ENCODE measurements at regions not wholly inside any gene's neighbourhood (a gene's known extent, or its start where the extent isn't known, plus 50 kb on each side); places are given as distances from the start of the nearest gene placed in this dataset.

GRCh38 chr9:80875947-80876346 is 813.4 kb downstream of the TLE1 start:
- Histone ChIP-seq H3K27ac (ENCODE audit: low read length) (no peak overlapping the region), H3K9ac (ENCODE audit: low read depth, low read length) (no peak overlapping the region), H3K27me3 (ENCODE audit: insufficient read depth, low read length) (no peaks in the 10 kb centered on the region), H3K36me3 (ENCODE audit: insufficient read depth, low read depth, low read length) (no peaks in the 10 kb centered on the region), H3K4me1 (ENCODE audit: insufficient read depth, low read length) (peaks cover 2% of the 10 kb centered on the region), H3K4me3 (ENCODE audit: low read length) (no peak overlapping the region), H3K9me3 (ENCODE audit: insufficient read depth, low read depth, low read length) (no peaks in the 10 kb centered on the region)

GRCh38 chr9:80874276-80874675 is 815.1 kb downstream of the TLE1 start:
- H3K4me1 ChIP-seq (ENCODE audit: insufficient read depth, low read length), result no peaks in the 10 kb centered on the region
- H3K9ac ChIP-seq (ENCODE audit: low read depth, low read length), result no peak overlapping the region
- no peaks in the 10 kb centered on the region for H3K9me3 ChIP-seq (ENCODE audit: insufficient read depth, low read depth, low read length)
- H3K27me3 ChIP-seq (ENCODE audit: insufficient read depth, low read length), result no peaks in the 10 kb centered on the region
- no peak overlapping the region for H3K27ac ChIP-seq (ENCODE audit: low read length)
- H3K4me3 ChIP-seq (ENCODE audit: low read length), result no peak overlapping the region
- no peaks in the 10 kb centered on the region for H3K36me3 ChIP-seq (ENCODE audit: insufficient read depth, low read depth, low read length)

- no peaks in the 10 kb centered on the region for H3K9me3 ChIP-seq (ENCODE audit: insufficient read depth, low read depth, low read length)
- H3K27me3 ChIP-seq (ENCODE audit: insufficient read depth, low read length), result no peaks in the 10 kb centered on the region
- H3K36me3 ChIP-seq (ENCODE audit: insufficient read depth, low read depth, low read length), result no peaks in the 10 kb centered on the region
- no peak overlapping the region for H3K27ac ChIP-seq (ENCODE audit: low read length)
- no peak overlapping the region for H3K4me3 ChIP-seq (ENCODE audit: low read length)
- H3K4me1 ChIP-seq (ENCODE audit: insufficient read depth, low read length), result no peaks in the 10 kb centered on the region
- no peak overlapping the region for H3K9ac ChIP-seq (ENCODE audit: low read depth, low read length)
These were observed 815.5 kb downstream of the TLE1 start for GRCh38 chr9:80873861-80874260.

GRCh38 chr9:80871596-80871995 is 817.8 kb downstream of the TLE1 start:
- no peaks in the 10 kb centered on the region for H3K27me3 ChIP-seq (ENCODE audit: insufficient read depth, low read length)
- H3K9ac ChIP-seq (ENCODE audit: low read depth, low read length), result no peak overlapping the region
- H3K9me3 ChIP-seq (ENCODE audit: insufficient read depth, low read depth, low read length), result no peaks in the 10 kb centered on the region
- H3K4me1 ChIP-seq (ENCODE audit: insufficient read depth, low read length), result no peaks in the 10 kb centered on the region
- no peak overlapping the region for H3K27ac ChIP-seq (ENCODE audit: low read length)
- H3K4me3 ChIP-seq (ENCODE audit: low read length), result no peak overlapping the region
- H3K36me3 ChIP-seq (ENCODE audit: insufficient read depth, low read depth, low read length), result no peaks in the 10 kb centered on the region

- no peaks in the 10 kb centered on the region for H3K9me3 ChIP-seq (ENCODE audit: insufficient read depth, low read depth, low read length)
- H3K4me3 ChIP-seq (ENCODE audit: low read length), result no peak overlapping the region
- no peak overlapping the region for H3K9ac ChIP-seq (ENCODE audit: low read depth, low read length)
- no peaks in the 10 kb centered on the region for H3K4me1 ChIP-seq (ENCODE audit: insufficient read depth, low read length)
- no peaks in the 10 kb centered on the region for H3K27me3 ChIP-seq (ENCODE audit: insufficient read depth, low read length)
- no peaks in the 10 kb centered on the region for H3K36me3 ChIP-seq (ENCODE audit: insufficient read depth, low read depth, low read length)
- no peak overlapping the region for H3K27ac ChIP-seq (ENCODE audit: low read length)
These were observed 821.6 kb downstream of the TLE1 start for GRCh38 chr9:80867731-80868130.

GRCh38 chr9:80866576-80867227 is 822.6 kb downstream of the TLE1 start:
- no peaks in the 10 kb centered on the region for H3K9me3 ChIP-seq (ENCODE audit: insufficient read depth, low read depth, low read length)
- H3K4me1 ChIP-seq (ENCODE audit: insufficient read depth, low read length), result no peaks in the 10 kb centered on the region
- no peaks in the 10 kb centered on the region for H3K27me3 ChIP-seq (ENCODE audit: insufficient read depth, low read length)
- H3K4me3 ChIP-seq (ENCODE audit: low read length), result no peak overlapping the region
- H3K36me3 ChIP-seq (ENCODE audit: insufficient read depth, low read depth, low read length), result no peaks in the 10 kb centered on the region
- H3K27ac ChIP-seq (ENCODE audit: low read length), result no peak overlapping the region
- H3K9ac ChIP-seq (ENCODE audit: low read depth, low read length), result no peak overlapping the region

GRCh38 chr9:80866121-80866520 is 823.2 kb downstream of the TLE1 start:
- no peak overlapping the region for H3K4me3 ChIP-seq (ENCODE audit: low read length)
- no peak overlapping the region for H3K27ac ChIP-seq (ENCODE audit: low read length)
- no peaks in the 10 kb centered on the region for H3K27me3 ChIP-seq (ENCODE audit: insufficient read depth, low read length)
- no peaks in the 10 kb centered on the region for H3K36me3 ChIP-seq (ENCODE audit: insufficient read depth, low read depth, low read length)
- no peaks in the 10 kb centered on the region for H3K4me1 ChIP-seq (ENCODE audit: insufficient read depth, low read length)
- no peaks in the 10 kb centered on the region for H3K9me3 ChIP-seq (ENCODE audit: insufficient read depth, low read depth, low read length)
- H3K9ac ChIP-seq (ENCODE audit: low read depth, low read length), result no peak overlapping the region

- Histone ChIP-seq H3K4me3 (ENCODE audit: low read length) (no peak overlapping the region), H3K4me1 (ENCODE audit: insufficient read depth, low read length) (no peaks in the 10 kb centered on the region), H3K27ac (ENCODE audit: low read length) (no peak overlapping the region), H3K27me3 (ENCODE audit: insufficient read depth, low read length) (no peaks in the 10 kb centered on the region), H3K9ac (ENCODE audit: low read depth, low read length) (no peak overlapping the region), H3K36me3 (ENCODE audit: insufficient read depth, low read depth, low read length) (no peaks in the 10 kb centered on the region), H3K9me3 (ENCODE audit: insufficient read depth, low read depth, low read length) (no peaks in the 10 kb centered on the region)
These were observed 846.3 kb downstream of the TLE1 start for GRCh38 chr9:80843028-80843427.

- H3K27me3 ChIP-seq (ENCODE audit: insufficient read depth, low read length), result no peaks in the 10 kb centered on the region
- no peak overlapping the region for H3K4me3 ChIP-seq (ENCODE audit: low read length)
- H3K36me3 ChIP-seq (ENCODE audit: insufficient read depth, low read depth, low read length), result no peaks in the 10 kb centered on the region
- no peaks in the 10 kb centered on the region for H3K4me1 ChIP-seq (ENCODE audit: insufficient read depth, low read length)
- H3K9me3 ChIP-seq (ENCODE audit: insufficient read depth, low read depth, low read length), result no peaks in the 10 kb centered on the region
- H3K27ac ChIP-seq (ENCODE audit: low read length), result no peak overlapping the region
- no peak overlapping the region for H3K9ac ChIP-seq (ENCODE audit: low read depth, low read length)
These were observed 847.0 kb downstream of the TLE1 start for GRCh38 chr9:80842389-80842788.

GRCh38 chr9:80841888-80842287 is 847.5 kb downstream of the TLE1 start:
- no peak overlapping the region for H3K27ac ChIP-seq (ENCODE audit: low read length)
- H3K9ac ChIP-seq (ENCODE audit: low read depth, low read length), result no peak overlapping the region
- H3K4me3 ChIP-seq (ENCODE audit: low read length), result no peak overlapping the region
- H3K36me3 ChIP-seq (ENCODE audit: insufficient read depth, low read depth, low read length), result no peaks in the 10 kb centered on the region
- no peaks in the 10 kb centered on the region for H3K9me3 ChIP-seq (ENCODE audit: insufficient read depth, low read depth, low read length)
- no peaks in the 10 kb centered on the region for H3K27me3 ChIP-seq (ENCODE audit: insufficient read depth, low read length)
- no peaks in the 10 kb centered on the region for H3K4me1 ChIP-seq (ENCODE audit: insufficient read depth, low read length)

- no peaks in the 10 kb centered on the region for H3K4me1 ChIP-seq (ENCODE audit: insufficient read depth, low read length)
- H3K4me3 ChIP-seq (ENCODE audit: low read length), result no peak overlapping the region
- H3K27ac ChIP-seq (ENCODE audit: low read length), result no peak overlapping the region
- H3K9ac ChIP-seq (ENCODE audit: low read depth, low read length), result no peak overlapping the region
- H3K27me3 ChIP-seq (ENCODE audit: insufficient read depth, low read length), result no peaks in the 10 kb centered on the region
- H3K9me3 ChIP-seq (ENCODE audit: insufficient read depth, low read depth, low read length), result no peaks in the 10 kb centered on the region
- H3K36me3 ChIP-seq (ENCODE audit: insufficient read depth, low read depth, low read length), result no peaks in the 10 kb centered on the region
These were observed 849.3 kb downstream of the TLE1 start for GRCh38 chr9:80839821-80840675.

- H3K9ac ChIP-seq (ENCODE audit: low read depth, low read length), result no peak overlapping the region
- H3K27me3 ChIP-seq (ENCODE audit: insufficient read depth, low read length), result no peaks in the 10 kb centered on the region
- no peak overlapping the region for H3K27ac ChIP-seq (ENCODE audit: low read length)
- H3K36me3 ChIP-seq (ENCODE audit: insufficient read depth, low read depth, low read length), result no peaks in the 10 kb centered on the region
- no peaks in the 10 kb centered on the region for H3K4me1 ChIP-seq (ENCODE audit: insufficient read depth, low read length)
- H3K4me3 ChIP-seq (ENCODE audit: low read length), result no peak overlapping the region
- H3K9me3 ChIP-seq (ENCODE audit: insufficient read depth, low read depth, low read length), result no peaks in the 10 kb centered on the region
These were observed 853.3 kb downstream of the TLE1 start for GRCh38 chr9:80836013-80836412.

Measured in iPS-20b (cell line).